ENCODE measurements at regions not wholly inside any gene's neighbourhood (a gene's known extent, or its start where the extent isn't known, plus 50 kb on each side); places are given as distances from the start of the nearest gene placed in this dataset.

- no peak for DNase-seq
- TF ChIP-seq CTCF (IDR thresholded peaks at IDR 0.05; ENCODE audit: low read depth, low read length): no peak
- no peaks in the 10 kb centered on the region for H3K27me3 ChIP-seq (ENCODE audit: insufficient read depth, low read depth, severe bottlenecking)
- H3K4me3 ChIP-seq (ENCODE audit: low read depth, low read length): no peak overlapping the region
- H3K36me3 ChIP-seq: no peaks in the 10 kb centered on the region
- no peaks in the 10 kb centered on the region for H3K9me3 ChIP-seq (ENCODE audit: severe bottlenecking)
- no peak overlapping the region for H3K27ac ChIP-seq
Observed at GRCh38 chr2:4937550-4937949, 754.6 kb upstream of the SOX11 start.

GRCh38 chr2:4938206-4938605 is 754.0 kb upstream of the SOX11 start:
- H3K4me3 ChIP-seq (ENCODE audit: low read depth, low read length): no peak overlapping the region
- H3K9me3 ChIP-seq (ENCODE audit: severe bottlenecking): no peaks in the 10 kb centered on the region
- no peaks in the 10 kb centered on the region for H3K27me3 ChIP-seq (ENCODE audit: insufficient read depth, low read depth, severe bottlenecking)
- no peak for TF ChIP-seq CTCF (IDR thresholded peaks at IDR 0.05; ENCODE audit: low read depth, low read length)
- H3K27ac ChIP-seq: no peak overlapping the region
- H3K36me3 ChIP-seq: no peaks in the 10 kb centered on the region
- DNase-seq: no peak

GRCh38 chr2:4942441-4942840 is 749.7 kb upstream of the SOX11 start:
- Histone ChIP-seq H3K27ac (no peak overlapping the region), H3K9me3 (ENCODE audit: severe bottlenecking) (peaks cover 3% of the 10 kb centered on the region), H3K36me3 (no peaks in the 10 kb centered on the region), H3K27me3 (ENCODE audit: insufficient read depth, low read depth, severe bottlenecking) (no peaks in the 10 kb centered on the region), H3K4me3 (ENCODE audit: low read depth, low read length) (no peak overlapping the region)
- DNase-seq: no peak
- no peak for TF ChIP-seq CTCF (IDR thresholded peaks at IDR 0.05; ENCODE audit: low read depth, low read length)

- H3K36me3 ChIP-seq: no peaks in the 10 kb centered on the region
- no peaks in the 10 kb centered on the region for H3K27me3 ChIP-seq (ENCODE audit: insufficient read depth, low read depth, severe bottlenecking)
- TF ChIP-seq CTCF (IDR thresholded peaks at IDR 0.05; ENCODE audit: low read depth, low read length): no peak
- no peak overlapping the region for H3K4me3 ChIP-seq (ENCODE audit: low read depth, low read length)
- H3K9me3 ChIP-seq (ENCODE audit: severe bottlenecking): peaks cover 5% of the 10 kb centered on the region
- peak; percentile 48 for DNase-seq
- no peak overlapping the region for H3K27ac ChIP-seq
Observed at GRCh38 chr2:4947911-4948310, 744.3 kb upstream of the SOX11 start.

GRCh38 chr2:4951368-4951767 is 740.8 kb upstream of the SOX11 start:
- Histone ChIP-seq H3K4me3 (ENCODE audit: low read depth, low read length) (no peak overlapping the region), H3K27me3 (ENCODE audit: insufficient read depth, low read depth, severe bottlenecking) (no peaks in the 10 kb centered on the region), H3K9me3 (ENCODE audit: severe bottlenecking) (peaks cover 5% of the 10 kb centered on the region), H3K36me3 (no peaks in the 10 kb centered on the region), H3K27ac (no peak overlapping the region)
- no peak for DNase-seq
- TF ChIP-seq CTCF (IDR thresholded peaks at IDR 0.05; ENCODE audit: low read depth, low read length): no peak

GRCh38 chr2:4959219-4959618 is 733.0 kb upstream of the SOX11 start:
- Histone ChIP-seq H3K9me3 (ENCODE audit: severe bottlenecking) (no peaks in the 10 kb centered on the region), H3K27me3 (ENCODE audit: insufficient read depth, low read depth, severe bottlenecking) (no peaks in the 10 kb centered on the region), H3K4me3 (ENCODE audit: low read depth, low read length) (no peak overlapping the region), H3K36me3 (no peaks in the 10 kb centered on the region), H3K27ac (no peak overlapping the region)
- no peak for TF ChIP-seq CTCF (IDR thresholded peaks at IDR 0.05; ENCODE audit: low read depth, low read length)
- no peak for DNase-seq

Data from WERI-Rb-1 (cell line).